WERI-Rb-1 (cell line): ENCODE measurements at regions not wholly inside any gene's neighbourhood (a gene's known extent, or its start where the extent isn't known, plus 50 kb on each side); places are given as distances from the start of the nearest gene placed in this dataset.
"Not testable (repeated sequence)": the region's sequence is repeated elsewhere in the genome, so short reads cannot be mapped to it uniquely, and the experiment has no call there.

Experiments used
- DNase-seq: peaks from one replicate; pipeline ENCODE4 v3.0.0-alpha.2; 2020
- H3K27ac ChIP-seq: fragments of 250-450 bp; sonication (Bioruptor Pico); 2 replicates; pipeline ENCODE4 v1.5.1; 2020; ENCODE audit warnings: mild to moderate bottlenecking, moderate library complexity
- H3K27me3 ChIP-seq: fragments of 250-450 bp; sonication (Bioruptor Pico); 2 replicates; pipeline ENCODE4 v1.5.1; 2021; ENCODE audit warnings: mild to moderate bottlenecking, low read depth, moderate library complexity; ENCODE audit not compliant: insufficient read depth, severe bottlenecking
- H3K36me3 ChIP-seq: fragments of 250-450 bp; sonication (Bioruptor Pico); 2 replicates; pipeline ENCODE4 v1.5.1; 2020; ENCODE audit warnings: mild to moderate bottlenecking, moderate library complexity
- H3K4me3 ChIP-seq: 2 replicates; pipeline ENCODE4 v1.5.1; 2011; ENCODE audit warnings: low read depth, mild to moderate bottlenecking, control low read depth, low read length
- H3K9me3 ChIP-seq: fragments of 250-450 bp; sonication (Bioruptor Pico); 2 replicates; pipeline ENCODE4 v1.5.1; 2021; ENCODE audit warnings: mild to moderate bottlenecking, moderate library complexity; ENCODE audit not compliant: severe bottlenecking
- TF ChIP-seq, protein P1 (sequence below): IDR thresholded peaks from 2 replicates; pipeline ENCODE4 v1.5.1; 2011; ENCODE audit warnings: low read depth, mild to moderate bottlenecking, control low read depth, inconsistent platforms, low read length

DNA sequence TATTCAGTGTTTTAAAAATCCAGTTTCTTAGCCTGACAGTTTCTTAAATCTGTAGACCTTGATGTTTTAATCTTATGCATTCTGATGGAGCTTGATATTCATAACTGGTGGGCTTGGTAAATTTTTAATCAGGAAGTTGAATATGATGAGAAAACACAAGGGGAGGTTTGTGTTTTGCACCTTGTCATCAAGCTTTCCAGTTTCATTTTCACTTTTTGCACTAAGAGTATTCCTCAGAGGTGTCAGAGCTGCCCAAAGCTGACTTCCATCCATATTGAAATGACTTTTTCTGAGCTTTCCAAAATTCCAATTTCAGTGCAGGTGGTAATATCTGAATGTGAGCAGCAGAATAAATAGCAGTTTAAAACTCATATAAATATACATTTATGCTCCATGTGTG lies 555.0 kb upstream of the RBFOX1 start:
- Histone ChIP-seq H3K27ac (no peak overlapping the region), H3K4me3 (no peak overlapping the region), H3K27me3 (no peaks in the 10 kb centered on the region), H3K36me3 (no peaks in the 10 kb centered on the region), H3K9me3 (no peaks in the 10 kb centered on the region)
- DNase-seq, result no peak
- TF ChIP-seq, protein P1, sequence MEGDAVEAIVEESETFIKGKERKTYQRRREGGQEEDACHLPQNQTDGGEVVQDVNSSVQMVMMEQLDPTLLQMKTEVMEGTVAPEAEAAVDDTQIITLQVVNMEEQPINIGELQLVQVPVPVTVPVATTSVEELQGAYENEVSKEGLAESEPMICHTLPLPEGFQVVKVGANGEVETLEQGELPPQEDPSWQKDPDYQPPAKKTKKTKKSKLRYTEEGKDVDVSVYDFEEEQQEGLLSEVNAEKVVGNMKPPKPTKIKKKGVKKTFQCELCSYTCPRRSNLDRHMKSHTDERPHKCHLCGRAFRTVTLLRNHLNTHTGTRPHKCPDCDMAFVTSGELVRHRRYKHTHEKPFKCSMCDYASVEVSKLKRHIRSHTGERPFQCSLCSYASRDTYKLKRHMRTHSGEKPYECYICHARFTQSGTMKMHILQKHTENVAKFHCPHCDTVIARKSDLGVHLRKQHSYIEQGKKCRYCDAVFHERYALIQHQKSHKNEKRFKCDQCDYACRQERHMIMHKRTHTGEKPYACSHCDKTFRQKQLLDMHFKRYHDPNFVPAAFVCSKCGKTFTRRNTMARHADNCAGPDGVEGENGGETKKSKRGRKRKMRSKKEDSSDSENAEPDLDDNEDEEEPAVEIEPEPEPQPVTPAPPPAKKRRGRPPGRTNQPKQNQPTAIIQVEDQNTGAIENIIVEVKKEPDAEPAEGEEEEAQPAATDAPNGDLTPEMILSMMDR, result no peak

DNA sequence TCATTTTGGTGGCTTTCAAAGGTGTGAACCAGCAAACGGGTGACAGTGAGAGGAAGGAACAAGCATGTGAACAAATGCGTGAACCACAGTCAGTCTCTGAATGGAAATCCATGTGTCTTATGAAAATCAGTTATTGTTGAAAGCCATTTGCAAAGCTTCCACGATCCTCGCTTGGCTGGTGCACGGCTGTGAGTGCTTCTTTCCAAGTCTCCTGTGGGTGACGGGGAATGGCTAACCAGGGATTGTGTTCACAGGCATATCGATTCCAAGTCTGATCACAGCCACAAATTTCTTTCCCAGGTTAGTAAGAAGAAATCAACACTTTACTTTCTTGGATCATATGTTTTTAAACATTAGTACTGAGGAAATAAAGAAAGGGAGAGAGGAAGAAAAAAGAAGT lies 556.9 kb upstream of the RBFOX1 start:
- H3K9me3 ChIP-seq, result no peaks in the 10 kb centered on the region

GRCh38 chr16:6771956-6772355 lies 560.7 kb upstream of the RBFOX1 start:
- no peaks in the 10 kb centered on the region for H3K36me3 ChIP-seq
- no peaks in the 10 kb centered on the region for H3K27me3 ChIP-seq
- H3K27ac ChIP-seq, result no peak overlapping the region
- DNase-seq, result no peak
- H3K9me3 ChIP-seq, result no peaks in the 10 kb centered on the region
- no peak overlapping the region for H3K4me3 ChIP-seq
- TF ChIP-seq, protein P1, result no peak

More for the DNA sequence above, 556.9 kb upstream of the RBFOX1 start:
- Histone ChIP-seq H3K4me3 (no peak overlapping the region), H3K27me3 (no peaks in the 10 kb centered on the region), H3K27ac (no peak overlapping the region), H3K36me3 (no peaks in the 10 kb centered on the region)
- no peak for DNase-seq
- TF ChIP-seq, protein P1, result no peak

DNA sequence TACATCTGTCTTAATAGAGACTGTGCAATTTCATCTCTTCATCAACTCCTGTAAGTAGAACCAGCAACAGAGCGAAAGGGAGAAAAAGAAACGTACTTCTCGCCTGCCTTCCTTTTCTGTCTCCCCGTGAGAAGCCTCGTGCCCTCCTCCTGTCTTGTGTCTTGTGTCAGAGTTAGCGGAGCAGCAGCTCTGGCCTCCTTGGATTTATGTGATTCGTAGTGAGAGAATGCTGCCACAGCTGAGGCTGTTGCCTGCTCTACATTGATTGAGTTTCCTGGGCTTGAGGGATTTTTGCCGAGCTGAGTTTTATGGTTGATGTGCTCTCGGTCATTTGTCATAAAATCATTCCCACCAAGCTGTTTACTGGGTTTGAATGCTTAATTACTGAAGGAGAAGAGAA lies 579.1 kb upstream of the RBFOX1 start:
- TF ChIP-seq, protein P1, result no peak
- Histone ChIP-seq H3K27me3 (no peaks in the 10 kb centered on the region), H3K27ac (no peak overlapping the region), H3K9me3 (no peaks in the 10 kb centered on the region), H3K4me3 (no peak overlapping the region), H3K36me3 (no peaks in the 10 kb centered on the region)
- no peak for DNase-seq

- H3K27ac ChIP-seq, result no peak overlapping the region
- DNase-seq, result no peak
- no peaks in the 10 kb centered on the region for H3K9me3 ChIP-seq
- H3K36me3 ChIP-seq, result no peaks in the 10 kb centered on the region
- TF ChIP-seq, protein P1, result no peak
- H3K27me3 ChIP-seq, result no peaks in the 10 kb centered on the region
- H3K4me3 ChIP-seq, result no peak overlapping the region
Measured at GRCh38 chr16:6751191-6751590, 581.5 kb upstream of the RBFOX1 start.

GRCh38 chr16:6749698-6750097 lies 582.9 kb upstream of the RBFOX1 start:
- Histone ChIP-seq H3K36me3 (no peaks in the 10 kb centered on the region), H3K4me3 (no peak overlapping the region), H3K27me3 (no peaks in the 10 kb centered on the region), H3K27ac (no peak overlapping the region), H3K9me3 (no peaks in the 10 kb centered on the region)
- TF ChIP-seq, protein P1, result no peak
- no peak for DNase-seq

GRCh38 chr16:6736302-6736701 lies 596.3 kb upstream of the RBFOX1 start:
- not testable (repeated sequence) for H3K36me3 ChIP-seq, H3K4me3 ChIP-seq, H3K9me3 ChIP-seq, H3K27ac ChIP-seq, DNase-seq, H3K27me3 ChIP-seq
